Uterus (tissue), 2 donors: ENCODE measurements at regions not wholly inside any gene's neighbourhood (a gene's known extent, or its start where the extent isn't known, plus 50 kb on each side); places are given as distances from the start of the nearest gene placed in this dataset.

Source experiments
- POLR2A ChIP-seq, 2 donors: fragments of 450-650 bp; IDR thresholded peaks; one replicate each; pipeline ENCODE4 v1.6.1; 2016; ENCODE audit warnings: antibody characterized with exemption in 2 of 2, mild to moderate bottlenecking in 1 of 2, moderate library complexity in 1 of 2
- TF ChIP-seq, protein P1 (sequence below), 4 experiments: fragments of 200-600 bp in 2 of 4; fragments of 450-650 bp in 2 of 4; sonication (generic) in 2 of 4; IDR thresholded peaks; one replicate each; pipeline ENCODE4 v1.5.1; 2016 to 2019; ENCODE audit warnings: antibody characterized with exemption in 4 of 4, mild to moderate bottlenecking in 2 of 4, moderate library complexity in 1 of 4

DNA sequence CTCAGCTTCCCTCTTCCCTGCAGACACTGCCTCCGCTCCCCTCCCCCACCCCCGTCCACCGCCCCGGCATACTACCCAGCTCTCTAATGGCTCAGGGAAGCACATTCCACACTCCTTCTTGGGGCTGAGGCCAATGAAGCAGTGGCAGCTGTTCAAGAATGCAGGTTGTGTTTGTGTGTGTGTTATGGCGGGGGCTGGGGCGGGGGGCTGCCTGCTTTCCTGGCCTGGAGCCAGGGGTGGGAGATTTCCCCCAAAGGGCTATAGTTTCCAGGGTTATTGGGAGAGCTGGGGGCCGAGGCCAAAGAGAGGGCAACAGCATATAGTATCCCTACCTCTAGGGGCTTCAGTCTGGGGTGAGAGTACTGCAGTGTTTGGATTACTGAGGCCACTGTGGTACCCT lies 149.4 kb downstream of the EFNB1 start:
- TF ChIP-seq, protein P1, sequence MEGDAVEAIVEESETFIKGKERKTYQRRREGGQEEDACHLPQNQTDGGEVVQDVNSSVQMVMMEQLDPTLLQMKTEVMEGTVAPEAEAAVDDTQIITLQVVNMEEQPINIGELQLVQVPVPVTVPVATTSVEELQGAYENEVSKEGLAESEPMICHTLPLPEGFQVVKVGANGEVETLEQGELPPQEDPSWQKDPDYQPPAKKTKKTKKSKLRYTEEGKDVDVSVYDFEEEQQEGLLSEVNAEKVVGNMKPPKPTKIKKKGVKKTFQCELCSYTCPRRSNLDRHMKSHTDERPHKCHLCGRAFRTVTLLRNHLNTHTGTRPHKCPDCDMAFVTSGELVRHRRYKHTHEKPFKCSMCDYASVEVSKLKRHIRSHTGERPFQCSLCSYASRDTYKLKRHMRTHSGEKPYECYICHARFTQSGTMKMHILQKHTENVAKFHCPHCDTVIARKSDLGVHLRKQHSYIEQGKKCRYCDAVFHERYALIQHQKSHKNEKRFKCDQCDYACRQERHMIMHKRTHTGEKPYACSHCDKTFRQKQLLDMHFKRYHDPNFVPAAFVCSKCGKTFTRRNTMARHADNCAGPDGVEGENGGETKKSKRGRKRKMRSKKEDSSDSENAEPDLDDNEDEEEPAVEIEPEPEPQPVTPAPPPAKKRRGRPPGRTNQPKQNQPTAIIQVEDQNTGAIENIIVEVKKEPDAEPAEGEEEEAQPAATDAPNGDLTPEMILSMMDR (IDR thresholded peaks at IDR 0.05) = no peak
- TF ChIP-seq POLR2A (IDR thresholded peaks at IDR 0.05) = no peak
